ENCODE measurements at regions not wholly inside any gene's neighbourhood (a gene's known extent, or its start where the extent isn't known, plus 50 kb on each side); places are given as distances from the start of the nearest gene placed in this dataset.

DNA sequence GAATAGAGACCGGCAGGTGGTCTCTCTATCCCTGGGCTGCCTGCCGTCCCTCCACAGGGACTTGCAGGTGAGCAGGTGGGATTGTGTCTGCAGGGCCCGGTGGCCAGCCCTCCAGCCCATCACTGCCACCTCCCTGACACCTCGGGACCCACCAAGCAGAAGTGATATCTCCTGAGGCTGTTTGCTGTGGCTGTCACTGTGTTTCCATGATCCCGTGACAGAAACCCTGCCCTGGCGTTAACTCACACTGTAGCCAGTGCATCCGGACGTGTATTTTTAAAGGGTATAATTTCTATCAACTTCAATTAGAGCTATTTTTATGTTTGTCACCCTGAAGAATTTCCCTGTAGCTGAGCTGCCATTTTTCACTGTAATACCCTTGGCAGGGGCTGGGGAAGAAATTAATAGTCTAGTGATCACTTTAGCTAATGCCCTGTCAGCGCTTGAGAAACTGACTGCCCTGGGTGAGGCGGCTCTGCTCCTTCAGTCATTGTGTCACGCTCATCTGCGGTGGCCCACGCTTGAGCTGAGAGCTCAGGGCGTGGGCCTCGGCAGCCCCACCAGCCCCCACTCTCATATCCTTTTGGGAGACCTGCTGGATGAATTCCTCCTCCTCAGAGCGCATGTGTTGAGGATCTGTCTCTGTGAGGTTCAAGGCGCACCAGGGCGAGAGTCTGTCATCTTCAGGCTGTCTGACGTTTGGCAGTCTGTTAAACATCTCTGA, 229.9 kb upstream of the CIBAR2 start:
- no peak for TF ChIP-seq POLR2A (IDR thresholded peaks at IDR 0.05)
- TF ChIP-seq, protein P1, sequence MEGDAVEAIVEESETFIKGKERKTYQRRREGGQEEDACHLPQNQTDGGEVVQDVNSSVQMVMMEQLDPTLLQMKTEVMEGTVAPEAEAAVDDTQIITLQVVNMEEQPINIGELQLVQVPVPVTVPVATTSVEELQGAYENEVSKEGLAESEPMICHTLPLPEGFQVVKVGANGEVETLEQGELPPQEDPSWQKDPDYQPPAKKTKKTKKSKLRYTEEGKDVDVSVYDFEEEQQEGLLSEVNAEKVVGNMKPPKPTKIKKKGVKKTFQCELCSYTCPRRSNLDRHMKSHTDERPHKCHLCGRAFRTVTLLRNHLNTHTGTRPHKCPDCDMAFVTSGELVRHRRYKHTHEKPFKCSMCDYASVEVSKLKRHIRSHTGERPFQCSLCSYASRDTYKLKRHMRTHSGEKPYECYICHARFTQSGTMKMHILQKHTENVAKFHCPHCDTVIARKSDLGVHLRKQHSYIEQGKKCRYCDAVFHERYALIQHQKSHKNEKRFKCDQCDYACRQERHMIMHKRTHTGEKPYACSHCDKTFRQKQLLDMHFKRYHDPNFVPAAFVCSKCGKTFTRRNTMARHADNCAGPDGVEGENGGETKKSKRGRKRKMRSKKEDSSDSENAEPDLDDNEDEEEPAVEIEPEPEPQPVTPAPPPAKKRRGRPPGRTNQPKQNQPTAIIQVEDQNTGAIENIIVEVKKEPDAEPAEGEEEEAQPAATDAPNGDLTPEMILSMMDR (IDR thresholded peaks at IDR 0.05), result no peak
- 84 to 93% methylated on average over 19 of the region's 19 CpGs for WGBS, 2 donors
- intact Hi-C loops (cut with DNase I; ENCODE audit: low total_unique reads), result no loop called here
- no peak overlapping the region for H3K4me3 ChIP-seq (ENCODE audit: low read depth, poor library complexity, severe bottlenecking)
- no peak for DNase-seq (ENCODE audit: low spot score in 2 of 2)

DNA sequence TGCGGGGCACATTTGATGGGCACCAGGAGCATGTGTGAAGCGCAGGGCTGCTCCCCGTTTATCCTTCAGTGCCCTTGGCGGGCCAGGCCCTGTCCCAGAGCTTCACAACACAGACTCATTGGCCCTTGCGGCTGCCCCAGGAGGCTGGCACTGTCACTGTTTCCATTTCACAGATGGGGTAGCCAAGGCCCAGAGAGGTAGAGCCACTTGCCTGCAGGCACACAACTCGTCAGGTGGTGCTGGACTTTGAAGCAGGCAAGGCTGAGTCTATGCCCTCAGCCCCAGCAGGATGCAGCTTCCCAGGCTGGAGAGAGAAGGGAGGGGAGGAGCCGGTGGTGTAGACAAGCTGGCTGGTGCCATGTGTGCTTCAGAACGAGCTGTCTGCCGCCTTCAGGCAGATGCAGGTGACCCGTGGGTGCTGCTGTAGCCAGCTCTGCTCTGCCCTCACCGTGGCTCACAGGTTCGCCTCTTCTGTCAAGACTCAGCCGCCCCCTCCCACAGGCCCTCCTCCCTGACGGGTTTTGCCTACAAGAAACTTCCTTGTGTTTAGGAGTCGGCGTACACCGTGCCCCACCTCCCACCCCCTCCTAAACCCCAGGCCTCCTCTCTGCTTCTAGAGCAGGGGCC, 232.3 kb upstream of the CIBAR2 start:
- TF ChIP-seq, protein P1 (IDR thresholded peaks at IDR 0.05), result no peak
- no peak for TF ChIP-seq POLR2A (IDR thresholded peaks at IDR 0.05)
- no peak overlapping the region for H3K4me3 ChIP-seq (ENCODE audit: low read depth, poor library complexity, severe bottlenecking)
- DNase-seq (ENCODE audit: low spot score in 2 of 2), result no peak
- intact Hi-C loops (cut with DNase I; ENCODE audit: low total_unique reads), result no loop called here
- 86 to 87% methylated on average over 17 of the region's 17 CpGs for WGBS, 2 donors

DNA sequence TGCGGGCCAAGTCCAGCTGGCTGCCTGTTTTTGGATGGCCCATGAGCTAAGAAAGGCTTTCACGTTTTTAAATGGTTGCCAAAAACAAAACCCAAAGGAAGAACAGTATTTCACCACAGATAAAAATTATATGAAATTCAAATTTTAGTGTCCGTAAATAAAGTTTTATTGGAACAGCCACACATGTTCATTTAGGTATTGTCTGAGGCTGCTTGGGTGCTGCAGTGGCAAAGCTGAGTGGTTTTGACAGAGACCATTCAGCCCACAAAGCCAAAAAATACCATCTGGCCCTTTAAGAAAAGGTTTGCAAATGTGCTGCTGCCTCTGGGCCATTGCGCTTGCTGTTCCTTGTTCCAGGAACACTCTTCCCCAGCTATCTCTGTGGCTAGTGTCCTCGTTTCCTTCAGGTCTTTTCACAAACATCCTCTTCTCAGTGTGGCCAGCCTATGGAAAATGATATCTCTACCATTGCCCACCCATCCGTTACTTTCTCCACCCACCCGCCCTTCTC, 232.9 kb upstream of the CIBAR2 start:
- H3K4me3 ChIP-seq (ENCODE audit: low read depth, poor library complexity, severe bottlenecking), result no peak overlapping the region
- WGBS, 2 donors, result 81 to 84% methylated on average over 7 of the region's 7 CpGs
- TF ChIP-seq POLR2A (IDR thresholded peaks at IDR 0.05), result no peak
- TF ChIP-seq, protein P1 (IDR thresholded peaks at IDR 0.05), result no peak
- intact Hi-C loops (cut with DNase I; ENCODE audit: low total_unique reads), result no loop called here
- DNase-seq (ENCODE audit: low spot score in 2 of 2), result no peak

DNA sequence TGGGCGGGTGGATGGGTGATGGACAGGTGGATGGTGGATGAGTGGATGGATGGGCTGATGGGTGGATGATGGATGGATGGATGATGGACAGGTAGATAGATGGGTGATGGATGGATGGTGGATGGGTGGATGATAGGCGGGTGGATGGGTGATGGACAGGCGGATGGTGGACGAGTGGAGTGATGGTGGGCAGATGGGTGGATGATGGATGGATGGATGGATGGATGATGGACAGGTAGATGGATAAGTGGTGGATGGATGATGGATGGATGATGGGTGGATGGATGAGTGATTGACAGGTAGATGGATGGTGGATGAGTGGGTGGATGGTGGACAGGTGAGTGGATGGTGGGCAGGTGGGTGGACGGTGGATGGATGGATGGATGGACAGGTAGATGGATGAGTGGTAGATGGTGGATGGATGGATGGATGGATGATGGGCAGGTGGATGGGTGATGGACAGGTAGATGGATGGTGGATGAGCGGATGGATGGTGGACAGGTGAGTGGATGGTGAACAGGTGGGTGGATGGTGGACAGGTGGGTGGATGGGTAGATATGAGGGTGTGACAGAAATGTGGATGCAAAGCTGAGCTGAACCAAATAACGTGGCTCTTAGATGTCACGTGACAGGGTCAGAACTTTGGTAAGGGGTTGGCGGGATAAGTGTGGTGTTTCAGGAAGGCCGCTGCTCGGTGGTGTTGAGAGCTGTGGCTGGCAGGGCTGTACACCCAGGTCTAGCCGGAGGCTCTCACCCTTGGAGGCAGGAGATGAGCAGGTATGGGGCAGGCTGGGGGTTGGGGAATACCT, 234.3 kb upstream of the CIBAR2 start:
- TF ChIP-seq, protein P1 (IDR thresholded peaks at IDR 0.05), result no peak
- TF ChIP-seq POLR2A (IDR thresholded peaks at IDR 0.05), result no peak
- WGBS, 2 donors, result 92 to 93% methylated on average over 12 of the region's 12 CpGs
- DNase-seq (ENCODE audit: low spot score in 2 of 2), result no peak
- H3K4me3 ChIP-seq (ENCODE audit: low read depth, poor library complexity, severe bottlenecking), result no peak overlapping the region
- intact Hi-C loops (cut with DNase I; ENCODE audit: low total_unique reads), result no loop called here

DNA sequence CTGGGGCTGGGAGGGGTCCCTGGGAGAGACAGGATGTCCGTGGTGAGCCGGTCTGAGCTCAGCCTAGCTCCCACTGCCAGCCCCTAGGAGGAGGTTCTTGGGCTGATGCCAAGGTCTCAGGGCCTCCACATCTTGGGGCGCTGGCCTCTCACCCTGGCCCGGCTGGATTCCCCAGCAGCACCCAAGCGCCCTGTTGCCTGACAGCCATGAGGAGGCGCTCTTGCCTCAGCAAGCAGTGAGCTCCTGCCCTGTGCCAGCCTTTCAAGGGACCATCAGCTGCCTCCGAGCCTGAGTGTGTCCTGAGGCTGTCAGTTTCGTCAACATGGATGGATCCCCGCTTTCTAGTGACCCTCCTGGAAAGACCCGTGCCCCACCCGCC, 234.9 kb upstream of the CIBAR2 start:
- 81 to 82% methylated on average over 7 of the region's 11 CpGs for WGBS, 2 donors
- no peak for DNase-seq (ENCODE audit: low spot score in 2 of 2)
- no peak overlapping the region for H3K4me3 ChIP-seq (ENCODE audit: low read depth, poor library complexity, severe bottlenecking)
- intact Hi-C loops (cut with DNase I; ENCODE audit: low total_unique reads), result no loop called here
- TF ChIP-seq, protein P1 (IDR thresholded peaks at IDR 0.05), result no peak
- TF ChIP-seq POLR2A (IDR thresholded peaks at IDR 0.05), result no peak

Data from lower leg skin (tissue), 4 donors.